ENCODE measurements at regions not wholly inside any gene's neighbourhood (a gene's known extent, or its start where the extent isn't known, plus 50 kb on each side); places are given as distances from the start of the nearest gene placed in this dataset.

- Histone ChIP-seq H3K9me3 (ENCODE audit: control extremely low read depth in 1 of 5, control insufficient read depth in 4 of 5, insufficient read depth in 2 of 5, low read depth in 1 of 5, low read length in 4 of 5) (peaks cover 0 to 5% (median 2%) of the 10 kb centered on the region in 5 experiments), H3K4me1 (ENCODE audit: control extremely low read depth in 1 of 4, control insufficient read depth in 4 of 4, insufficient read depth in 4 of 4, low read length in 3 of 4) (peaks cover 0 to 17% (median 14%) of the 10 kb centered on the region in 4 experiments), H3K27ac (ENCODE audit: insufficient read depth in 1 of 2, low read depth in 1 of 2, low read length in 2 of 2, poor library complexity in 1 of 2, severe bottlenecking in 2 of 2) (no peak overlapping the region), H3K27me3 (replicated peaks in 2 of 5; ENCODE audit: control insufficient read depth in 4 of 5, insufficient read depth in 5 of 5, low read length in 4 of 5) (no peaks in the 10 kb centered on the region), H3K4me3 (ENCODE audit: control insufficient read depth in 1 of 7, extremely low read depth in 1 of 7, insufficient read depth in 4 of 7, low read depth in 2 of 7, low read length in 6 of 7) (no peak overlapping the region), H3K36me3 (ENCODE audit: control insufficient read depth in 4 of 4, insufficient read depth in 4 of 4, low read length in 3 of 4) (no peaks in the 10 kb centered on the region)
- peak; percentile 55 to 84 (median 74) for DNase-seq
- WGBS (ENCODE audit: insufficient coverage): 35% methylated on average over 3 of the region's 5 CpGs
- POLR2A ChIA-PET: no interaction called here
- CTCF ChIA-PET: interaction anchor here (0.6 to 2.2 kb wide), 9 partner anchors 9 to 1673 kb away, joined by 3 to 8 read pairs (median 4); no protein-coding TSS in a partner anchor
Observed at GRCh38 chr1:50348449-50349241, 74.6 kb downstream of the DMRTA2 start.

GRCh38 chr1:50347933-50348332 is 75.3 kb downstream of the DMRTA2 start:
- Histone ChIP-seq H3K36me3 (ENCODE audit: control insufficient read depth in 4 of 4, insufficient read depth in 4 of 4, low read length in 3 of 4) (no peaks in the 10 kb centered on the region), H3K9me3 (ENCODE audit: control extremely low read depth in 1 of 5, control insufficient read depth in 4 of 5, insufficient read depth in 2 of 5, low read depth in 1 of 5, low read length in 4 of 5) (peaks cover 0 to 5% (median 2%) of the 10 kb centered on the region in 5 experiments), H3K27me3 (replicated peaks in 2 of 5; ENCODE audit: control insufficient read depth in 4 of 5, insufficient read depth in 5 of 5, low read length in 4 of 5) (no peaks in the 10 kb centered on the region), H3K27ac (ENCODE audit: insufficient read depth in 1 of 2, low read depth in 1 of 2, low read length in 2 of 2, poor library complexity in 1 of 2, severe bottlenecking in 2 of 2) (no peak overlapping the region), H3K4me3 (ENCODE audit: control insufficient read depth in 1 of 7, extremely low read depth in 1 of 7, insufficient read depth in 4 of 7, low read depth in 2 of 7, low read length in 6 of 7) (no peak overlapping the region), H3K4me1 (ENCODE audit: control extremely low read depth in 1 of 4, control insufficient read depth in 4 of 4, insufficient read depth in 4 of 4, low read length in 3 of 4) (peaks cover 0 to 17% (median 14%) of the 10 kb centered on the region in 4 experiments)
- DNase-seq: no peak
- CTCF ChIA-PET: interaction anchor here (0.6 to 2.2 kb wide), 9 partner anchors 8 to 1672 kb away, joined by 3 to 9 read pairs (median 4); no protein-coding TSS in a partner anchor
- POLR2A ChIA-PET: no interaction called here
- WGBS (ENCODE audit: insufficient coverage): 77% methylated on average over 5 of the region's 6 CpGs

- POLR2A ChIA-PET: no interaction called here
- Histone ChIP-seq H3K36me3 (ENCODE audit: control insufficient read depth in 4 of 4, insufficient read depth in 4 of 4, low read length in 3 of 4) (no peaks in the 10 kb centered on the region), H3K9me3 (ENCODE audit: control extremely low read depth in 1 of 5, control insufficient read depth in 4 of 5, insufficient read depth in 2 of 5, low read depth in 1 of 5, low read length in 4 of 5) (peaks cover 0 to 5% (median 2%) of the 10 kb centered on the region in 5 experiments), H3K27me3 (replicated peaks in 2 of 5; ENCODE audit: control insufficient read depth in 4 of 5, insufficient read depth in 5 of 5, low read length in 4 of 5) (no peaks in the 10 kb centered on the region), H3K4me3 (ENCODE audit: control insufficient read depth in 1 of 7, extremely low read depth in 1 of 7, insufficient read depth in 4 of 7, low read depth in 2 of 7, low read length in 6 of 7) (no peak overlapping the region), H3K27ac (ENCODE audit: insufficient read depth in 1 of 2, low read depth in 1 of 2, low read length in 2 of 2, poor library complexity in 1 of 2, severe bottlenecking in 2 of 2) (no peak overlapping the region), H3K4me1 (ENCODE audit: control extremely low read depth in 1 of 4, control insufficient read depth in 4 of 4, insufficient read depth in 4 of 4, low read length in 3 of 4) (peaks cover 0 to 17% (median 14%) of the 10 kb centered on the region in 4 experiments)
- peak in 2 of 3 donors; percentile 47 to 54 for DNase-seq
- CTCF ChIA-PET: interaction anchor here (0.9 to 1.8 kb wide), 4 partner anchors 12 to 266 kb away, joined by 3 to 9 read pairs (median 4); no protein-coding TSS in a partner anchor
- WGBS (ENCODE audit: insufficient coverage): 40% methylated on average over 5 of the region's 7 CpGs
Observed at GRCh38 chr1:50346621-50347020, 76.6 kb downstream of the DMRTA2 start.

GRCh38 chr1:50343323-50343722 is 79.9 kb downstream of the DMRTA2 start:
- WGBS (ENCODE audit: insufficient coverage): 100% methylated on average over 3 of the region's 5 CpGs
- no peak overlapping the region for H3K27ac ChIP-seq (ENCODE audit: insufficient read depth in 1 of 2, low read depth in 1 of 2, low read length in 2 of 2, poor library complexity in 1 of 2, severe bottlenecking in 2 of 2)
- ChIA-PET POLR2A (no interaction called here), CTCF (interaction anchor here (1.2 to 4.5 kb wide), 4 partner anchors 9 to 1666 kb away, joined by 3 to 34 read pairs (median 6); no protein-coding TSS in a partner anchor)
- H3K4me3 ChIP-seq (ENCODE audit: control insufficient read depth in 1 of 7, extremely low read depth in 1 of 7, insufficient read depth in 4 of 7, low read depth in 2 of 7, low read length in 6 of 7): no peak overlapping the region
- no peaks in the 10 kb centered on the region for H3K36me3 ChIP-seq (ENCODE audit: control insufficient read depth in 4 of 4, insufficient read depth in 4 of 4, low read length in 3 of 4)
- H3K4me1 ChIP-seq (ENCODE audit: control extremely low read depth in 1 of 4, control insufficient read depth in 4 of 4, insufficient read depth in 4 of 4, low read length in 3 of 4): peaks cover 0 to 13% (median 13%) of the 10 kb centered on the region in 4 experiments
- DNase-seq: no peak
- H3K27me3 ChIP-seq (replicated peaks in 2 of 5; ENCODE audit: control insufficient read depth in 4 of 5, insufficient read depth in 5 of 5, low read length in 4 of 5): no peaks in the 10 kb centered on the region
- peaks cover 0 to 5% (median 2%) of the 10 kb centered on the region in 5 experiments for H3K9me3 ChIP-seq (ENCODE audit: control extremely low read depth in 1 of 5, control insufficient read depth in 4 of 5, insufficient read depth in 2 of 5, low read depth in 1 of 5, low read length in 4 of 5)

- POLR2A ChIA-PET: no interaction called here
- no peak overlapping the region for H3K4me3 ChIP-seq (ENCODE audit: control insufficient read depth in 1 of 7, extremely low read depth in 1 of 7, insufficient read depth in 4 of 7, low read depth in 2 of 7, low read length in 6 of 7)
- H3K27ac ChIP-seq (ENCODE audit: insufficient read depth in 1 of 2, low read depth in 1 of 2, low read length in 2 of 2, poor library complexity in 1 of 2, severe bottlenecking in 2 of 2): no peak overlapping the region
- no peak for DNase-seq
- H3K27me3 ChIP-seq (replicated peaks in 2 of 5; ENCODE audit: control insufficient read depth in 4 of 5, insufficient read depth in 5 of 5, low read length in 4 of 5): no peaks in the 10 kb centered on the region
- peaks cover 0 to 13% (median 13%) of the 10 kb centered on the region in 4 experiments for H3K4me1 ChIP-seq (ENCODE audit: control extremely low read depth in 1 of 4, control insufficient read depth in 4 of 4, insufficient read depth in 4 of 4, low read length in 3 of 4)
- CTCF ChIA-PET: interaction anchor here (0.5 to 4.5 kb wide), 5 partner anchors 9 to 1682 kb away, joined by 3 to 34 read pairs (median 3); no protein-coding TSS in a partner anchor
- peaks cover 0 to 5% (median 2%) of the 10 kb centered on the region in 5 experiments for H3K9me3 ChIP-seq (ENCODE audit: control extremely low read depth in 1 of 5, control insufficient read depth in 4 of 5, insufficient read depth in 2 of 5, low read depth in 1 of 5, low read length in 4 of 5)
- H3K36me3 ChIP-seq (ENCODE audit: control insufficient read depth in 4 of 4, insufficient read depth in 4 of 4, low read length in 3 of 4): no peaks in the 10 kb centered on the region
Observed at GRCh38 chr1:50342525-50342924, 80.7 kb downstream of the DMRTA2 start.

- WGBS (ENCODE audit: insufficient coverage): 92% methylated on average over 5 of the region's 5 CpGs
- ChIA-PET POLR2A (no interaction called here), CTCF (interaction anchor here (4.4 kb wide), 1 partner anchor 8 kb away, joined by 34 read pairs; no protein-coding TSS in a partner anchor)
- H3K9me3 ChIP-seq (ENCODE audit: control extremely low read depth in 1 of 5, control insufficient read depth in 4 of 5, insufficient read depth in 2 of 5, low read depth in 1 of 5, low read length in 4 of 5): no peaks in the 10 kb centered on the region
- peaks cover 0 to 12% (median 6%) of the 10 kb centered on the region in 5 experiments for H3K27me3 ChIP-seq (replicated peaks in 2 of 5; ENCODE audit: control insufficient read depth in 4 of 5, insufficient read depth in 5 of 5, low read length in 4 of 5)
- no peak for DNase-seq
- H3K27ac ChIP-seq (ENCODE audit: insufficient read depth in 1 of 2, low read depth in 1 of 2, low read length in 2 of 2, poor library complexity in 1 of 2, severe bottlenecking in 2 of 2): no peak overlapping the region
- H3K4me3 ChIP-seq (ENCODE audit: control insufficient read depth in 1 of 7, extremely low read depth in 1 of 7, insufficient read depth in 4 of 7, low read depth in 2 of 7, low read length in 6 of 7): no peak overlapping the region
- H3K36me3 ChIP-seq (ENCODE audit: control insufficient read depth in 4 of 4, insufficient read depth in 4 of 4, low read length in 3 of 4): no peaks in the 10 kb centered on the region
- peaks cover 0 to 17% (median 15%) of the 10 kb centered on the region in 4 experiments for H3K4me1 ChIP-seq (ENCODE audit: control extremely low read depth in 1 of 4, control insufficient read depth in 4 of 4, insufficient read depth in 4 of 4, low read length in 3 of 4)
Observed at GRCh38 chr1:50335036-50335435, 88.2 kb downstream of the DMRTA2 start.

- peak; percentile 40 to 71 (median 68) for DNase-seq
- CTCF ChIA-PET: interaction anchor here (0.7 to 4.4 kb wide), 9 partner anchors 8 to 1656 kb away, joined by 3 to 34 read pairs (median 3); no protein-coding TSS in a partner anchor
Observed at GRCh38 chr1:50333595-50333974, 89.7 kb downstream of the DMRTA2 start.

More at GRCh38 chr1:50333595-50333974, 89.7 kb downstream of the DMRTA2 start:
- POLR2A ChIA-PET: no interaction called here
- WGBS (ENCODE audit: insufficient coverage): 5% methylated on average over 34 of the region's 37 CpGs
- peak overlapping the region in 5 of 7 experiments; percentile 39 to 78 (median 61) for H3K4me3 ChIP-seq (ENCODE audit: control insufficient read depth in 1 of 7, extremely low read depth in 1 of 7, insufficient read depth in 4 of 7, low read depth in 2 of 7, low read length in 6 of 7)
- H3K27ac ChIP-seq (ENCODE audit: insufficient read depth in 1 of 2, low read depth in 1 of 2, low read length in 2 of 2, poor library complexity in 1 of 2, severe bottlenecking in 2 of 2): no peak overlapping the region
- H3K36me3 ChIP-seq (ENCODE audit: control insufficient read depth in 4 of 4, insufficient read depth in 4 of 4, low read length in 3 of 4): no peaks in the 10 kb centered on the region
- H3K27me3 ChIP-seq (replicated peaks in 2 of 5; ENCODE audit: control insufficient read depth in 4 of 5, insufficient read depth in 5 of 5, low read length in 4 of 5): peaks cover 0 to 21% (median 6%) of the 10 kb centered on the region in 5 experiments
- H3K9me3 ChIP-seq (ENCODE audit: control extremely low read depth in 1 of 5, control insufficient read depth in 4 of 5, insufficient read depth in 2 of 5, low read depth in 1 of 5, low read length in 4 of 5): no peaks in the 10 kb centered on the region
- H3K4me1 ChIP-seq (ENCODE audit: control extremely low read depth in 1 of 4, control insufficient read depth in 4 of 4, insufficient read depth in 4 of 4, low read length in 3 of 4): peaks cover 0 to 17% (median 15%) of the 10 kb centered on the region in 4 experiments
